Kidney (tissue), 13 donors: ENCODE measurements at regions not wholly inside any gene's neighbourhood (a gene's known extent, or its start where the extent isn't known, plus 50 kb on each side); places are given as distances from the start of the nearest gene placed in this dataset.

Experiments
- DNase-seq, 5 donors: peaks; one replicate each; pipeline ENCODE4 v3.0.0-alpha.2; 2013 to 2020
- FAIRE-seq: peaks from 2 replicates; lab custom pipeline; 2012; peaks lifted over from hg19 to GRCh38; lab: Jason Lieb, UNC
- H3K27ac ChIP-seq, 2 donors: one replicate each; pipeline ENCODE4 v1.7.0; 2013; ENCODE audit warnings: low read depth in 2 of 2, low read length in 2 of 2, inconsistent platforms in 1 of 2
- H3K27me3 ChIP-seq: one replicate; pipeline ENCODE4 v1.7.1; 2013; ENCODE audit warnings: low read length, inconsistent platforms; ENCODE audit not compliant: control insufficient read depth, insufficient read depth
- H3K36me3 ChIP-seq, 3 donors: one replicate each; pipeline versions ENCODE4 v1.7.0 to v1.7.1; 2013; ENCODE audit warnings: low read length in 3 of 3, control low read depth in 1 of 3, inconsistent platforms in 1 of 3; ENCODE audit not compliant: insufficient read depth in 3 of 3, control insufficient read depth in 2 of 3
- H3K4me1 ChIP-seq, 3 donors: one replicate each; pipeline versions ENCODE4 v1.7.0 to v1.7.1; 2013; ENCODE audit warnings: low read length in 3 of 3, inconsistent platforms in 1 of 3, low read depth in 1 of 3; ENCODE audit not compliant: control insufficient read depth in 2 of 3, insufficient read depth in 2 of 3
- H3K4me3 ChIP-seq, 3 donors: one replicate each; pipeline versions ENCODE4 v1.7.0 to v1.8.1; 2013; ENCODE audit warnings: low read length in 3 of 3, control low read depth in 1 of 3, inconsistent platforms in 1 of 3
- H3K9ac ChIP-seq, 3 donors: one replicate each; pipeline versions ENCODE4 v1.7.0 to v1.7.1; 2013; ENCODE audit warnings: low read length in 3 of 3, control low read depth in 1 of 3, inconsistent platforms in 1 of 3
- H3K9me3 ChIP-seq, 3 donors: one replicate each; pipeline versions ENCODE4 v1.7.0 to v1.7.1; 2013; ENCODE audit warnings: low read length in 3 of 3, control low read depth in 1 of 3, inconsistent platforms in 1 of 3; ENCODE audit not compliant: control insufficient read depth in 2 of 3, insufficient read depth in 1 of 3
- CTCF ChIP-seq: IDR thresholded peaks from 3 replicates; pipeline ENCODE4 v1.5.1; 2012; ENCODE audit warnings: mild to moderate bottlenecking, moderate library complexity, borderline replicate concordance; ENCODE audit not compliant: insufficient read depth; ENCODE audit errors: extremely low read depth
- intact Hi-C: fragments of 100-400 bp; cut with DNase I; formaldehyde crosslinking; loops from one replicate; pipeline ENCODE4 v1.11.1; 2022
- donor health status: control.
- donor health status: control.
- donor health status: control.
- donor health status: control.
- donor health status: control.
- donor health status: DM: yes; HTN: yes; CAD: no.
- donor health status: Normal renal cell carcinoma (clear cell type).

DNA sequence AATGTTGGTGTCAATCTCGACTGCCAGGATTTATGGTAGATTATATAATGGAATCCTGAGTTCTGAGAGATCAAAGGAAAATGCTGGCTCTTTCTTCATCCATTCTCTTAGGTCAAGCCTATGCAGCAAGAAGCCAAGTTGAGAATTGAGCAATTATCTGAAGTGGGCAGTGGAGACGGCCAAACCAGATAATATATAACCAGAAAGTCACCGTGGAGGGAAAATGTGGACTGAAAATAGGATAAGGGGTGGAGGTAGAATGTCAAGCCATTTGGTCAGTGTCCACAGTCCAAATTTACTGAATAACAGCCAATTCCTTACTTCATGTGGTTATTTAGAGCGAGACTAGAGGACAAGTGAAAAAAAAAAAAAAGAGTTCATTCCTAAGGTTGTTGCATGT lies 107.8 kb upstream of the ESR1 start:
- DNase-seq = no peak
- intact Hi-C loops = loop anchor here (10.0 kb wide), 1 partner anchor 425 kb away; no protein-coding TSS in a partner anchor
- no peak for TF ChIP-seq CTCF
- Histone ChIP-seq H3K27me3 (no peaks in the 10 kb centered on the region), H3K9ac (no peak overlapping the region), H3K4me3 (peak overlapping the region in 1 of 3 donors; percentile 20), H3K9me3 (no peaks in the 10 kb centered on the region), H3K27ac (peak overlapping the region; percentile 79 to 83), H3K4me1 (peaks cover 0 to 6% (median 0%) of the 10 kb centered on the region in 3 donors), H3K36me3 (no peaks in the 10 kb centered on the region)
- peak; percentile 80 for FAIRE-seq

GRCh38 chr6:151701911-151702562 lies 105.4 kb upstream of the ESR1 start:
- Histone ChIP-seq H3K4me3 (no peak overlapping the region), H3K9ac (no peak overlapping the region), H3K9me3 (no peaks in the 10 kb centered on the region), H3K4me1 (peaks cover 0 to 6% (median 0%) of the 10 kb centered on the region in 3 donors), H3K27ac (no peak overlapping the region), H3K36me3 (no peaks in the 10 kb centered on the region), H3K27me3 (no peaks in the 10 kb centered on the region)
- no peak for TF ChIP-seq CTCF
- no peak for DNase-seq
- intact Hi-C loops = no loop called here
- no peak for FAIRE-seq

- H3K4me1 ChIP-seq = peaks cover 0 to 6% (median 0%) of the 10 kb centered on the region in 3 donors
- no peak for DNase-seq
- intact Hi-C loops = no loop called here
- FAIRE-seq = no peak
- no peaks in the 10 kb centered on the region for H3K36me3 ChIP-seq
- no peak overlapping the region for H3K27ac ChIP-seq
- no peak overlapping the region for H3K9ac ChIP-seq
- TF ChIP-seq CTCF = no peak
- no peak overlapping the region for H3K4me3 ChIP-seq
- no peaks in the 10 kb centered on the region for H3K27me3 ChIP-seq
- H3K9me3 ChIP-seq = no peaks in the 10 kb centered on the region
Measured at GRCh38 chr6:151702851-151703658, 104.4 kb upstream of the ESR1 start.
